BE2C (cell line): ENCODE measurements at regions not wholly inside any gene's neighbourhood (a gene's known extent, or its start where the extent isn't known, plus 50 kb on each side); places are given as distances from the start of the nearest gene placed in this dataset.

Source experiments
- DNase-seq: peaks from one replicate; pipeline ENCODE4 v3.0.0-alpha.2; 2020
- H3K27me3 ChIP-seq: fragments of 250-450 bp; sonication (Bioruptor Pico); 2 replicates; pipeline ENCODE4 v1.5.1; 2020; ENCODE audit warnings: mild to moderate bottlenecking
- H3K36me3 ChIP-seq: fragments of 250-450 bp; sonication (Bioruptor Pico); 2 replicates; pipeline ENCODE4 v1.5.1; 2020; ENCODE audit warnings: mild to moderate bottlenecking
- H3K4me1 ChIP-seq: fragments of 250-450 bp; sonication (Bioruptor Pico); 2 replicates; pipeline ENCODE4 v1.5.1; 2020
- H3K4me3 ChIP-seq: 2 replicates; pipeline ENCODE4 v1.5.1; 2011; ENCODE audit warnings: low read depth, low read length
- H3K9me3 ChIP-seq: fragments of 250-450 bp; sonication (Bioruptor Pico); 2 replicates; pipeline ENCODE4 v1.5.1; 2020
- TF ChIP-seq, protein P1 (sequence below): IDR thresholded peaks from 2 replicates; pipeline ENCODE4 v1.5.1; 2012; ENCODE audit warnings: mild to moderate bottlenecking, low read depth, low read length

DNA sequence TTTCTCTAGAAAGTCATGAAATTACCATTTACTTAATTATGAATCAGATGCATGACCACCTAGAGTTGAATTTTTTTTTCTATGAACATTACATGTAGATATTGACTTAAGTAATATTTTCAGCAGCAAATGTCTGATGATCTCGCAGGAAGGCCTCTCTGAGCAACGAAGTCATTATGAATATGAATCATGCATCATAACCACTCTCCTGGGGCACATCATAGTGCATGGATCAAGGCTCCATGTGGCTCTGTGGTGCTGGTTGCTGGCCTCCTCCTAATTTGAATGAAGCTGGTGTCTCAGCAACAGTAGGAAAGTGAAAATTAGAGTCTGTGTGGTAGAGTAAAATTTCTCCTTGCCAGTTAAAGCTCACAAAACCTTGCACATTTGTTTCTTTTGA, 121.4 kb upstream of the INHBA start:
- Histone ChIP-seq H3K4me3 (no peak overlapping the region), H3K4me1 (no peaks in the 10 kb centered on the region), H3K36me3 (no peaks in the 10 kb centered on the region), H3K27me3 (no peaks in the 10 kb centered on the region), H3K9me3 (no peaks in the 10 kb centered on the region)
- no peak for DNase-seq
- TF ChIP-seq, protein P1, sequence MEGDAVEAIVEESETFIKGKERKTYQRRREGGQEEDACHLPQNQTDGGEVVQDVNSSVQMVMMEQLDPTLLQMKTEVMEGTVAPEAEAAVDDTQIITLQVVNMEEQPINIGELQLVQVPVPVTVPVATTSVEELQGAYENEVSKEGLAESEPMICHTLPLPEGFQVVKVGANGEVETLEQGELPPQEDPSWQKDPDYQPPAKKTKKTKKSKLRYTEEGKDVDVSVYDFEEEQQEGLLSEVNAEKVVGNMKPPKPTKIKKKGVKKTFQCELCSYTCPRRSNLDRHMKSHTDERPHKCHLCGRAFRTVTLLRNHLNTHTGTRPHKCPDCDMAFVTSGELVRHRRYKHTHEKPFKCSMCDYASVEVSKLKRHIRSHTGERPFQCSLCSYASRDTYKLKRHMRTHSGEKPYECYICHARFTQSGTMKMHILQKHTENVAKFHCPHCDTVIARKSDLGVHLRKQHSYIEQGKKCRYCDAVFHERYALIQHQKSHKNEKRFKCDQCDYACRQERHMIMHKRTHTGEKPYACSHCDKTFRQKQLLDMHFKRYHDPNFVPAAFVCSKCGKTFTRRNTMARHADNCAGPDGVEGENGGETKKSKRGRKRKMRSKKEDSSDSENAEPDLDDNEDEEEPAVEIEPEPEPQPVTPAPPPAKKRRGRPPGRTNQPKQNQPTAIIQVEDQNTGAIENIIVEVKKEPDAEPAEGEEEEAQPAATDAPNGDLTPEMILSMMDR, result no peak

DNA sequence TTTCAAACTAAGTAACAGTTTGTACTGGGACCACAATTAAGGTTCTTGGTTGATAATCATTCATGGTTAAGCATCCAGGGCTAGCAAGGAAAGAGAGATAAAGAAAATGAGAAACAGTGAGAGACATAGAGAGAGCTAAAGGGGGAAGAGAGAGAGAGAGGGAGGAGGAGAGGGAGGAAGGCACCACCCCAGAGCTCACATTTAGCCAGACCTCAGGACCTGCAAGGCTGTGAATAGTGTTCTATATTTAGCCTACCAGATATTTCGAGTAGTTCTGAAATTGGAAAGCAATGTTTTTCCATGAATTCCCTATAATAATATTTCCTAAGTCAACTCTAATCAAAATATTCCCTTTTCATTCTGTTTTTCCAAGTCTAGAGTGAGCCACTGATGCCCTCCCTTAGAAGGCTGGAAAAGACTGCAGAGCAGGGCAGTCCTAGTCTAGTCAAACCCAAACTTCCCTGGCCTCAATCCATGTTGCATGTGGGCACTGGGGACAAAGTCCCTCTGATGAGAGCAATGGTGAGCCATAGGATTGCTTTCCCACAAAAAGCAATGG, 119.4 kb upstream of the INHBA start:
- Histone ChIP-seq H3K4me1 (no peaks in the 10 kb centered on the region), H3K9me3 (no peaks in the 10 kb centered on the region), H3K36me3 (no peaks in the 10 kb centered on the region), H3K4me3 (no peak overlapping the region), H3K27me3 (no peaks in the 10 kb centered on the region)
- DNase-seq, result no peak
- TF ChIP-seq, protein P1, result no peak

DNA sequence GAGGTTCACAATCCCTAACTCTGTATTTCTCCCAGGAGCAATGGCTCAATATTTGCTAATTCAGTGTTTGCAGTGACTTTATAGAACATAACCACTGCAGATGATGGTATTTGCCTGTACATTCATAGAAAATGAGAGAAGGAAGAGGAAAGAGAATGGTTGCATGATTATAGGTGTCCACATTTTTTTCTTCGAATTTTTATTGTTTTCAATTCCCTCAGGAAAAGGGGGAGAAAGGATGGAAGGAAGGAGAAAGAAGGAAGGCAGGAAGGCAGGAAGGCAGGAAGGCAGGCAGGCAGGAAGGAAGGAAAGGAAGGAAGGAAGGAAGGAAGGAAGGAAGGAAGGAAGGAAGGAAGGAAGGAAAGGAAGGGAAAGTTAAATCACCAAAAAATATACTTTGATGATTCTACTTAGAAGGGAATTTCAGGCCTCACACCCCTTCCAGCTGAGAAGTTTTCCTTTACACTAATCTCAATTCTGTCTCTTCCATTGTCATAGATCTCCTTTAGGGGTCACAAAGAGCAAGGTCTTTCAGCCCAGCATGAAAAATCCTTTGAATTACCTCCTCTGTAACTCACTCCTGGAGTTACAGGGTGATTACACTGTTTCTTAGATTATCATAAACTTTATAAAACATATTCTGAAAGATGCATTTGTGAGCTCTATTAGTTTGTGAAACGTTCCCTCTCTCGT, 118.8 kb upstream of the INHBA start:
- Histone ChIP-seq H3K4me3 (no peak overlapping the region), H3K36me3 (no peaks in the 10 kb centered on the region), H3K4me1 (no peaks in the 10 kb centered on the region), H3K27me3 (no peaks in the 10 kb centered on the region), H3K9me3 (no peaks in the 10 kb centered on the region)
- no peak for DNase-seq
- TF ChIP-seq, protein P1, result no peak

DNA sequence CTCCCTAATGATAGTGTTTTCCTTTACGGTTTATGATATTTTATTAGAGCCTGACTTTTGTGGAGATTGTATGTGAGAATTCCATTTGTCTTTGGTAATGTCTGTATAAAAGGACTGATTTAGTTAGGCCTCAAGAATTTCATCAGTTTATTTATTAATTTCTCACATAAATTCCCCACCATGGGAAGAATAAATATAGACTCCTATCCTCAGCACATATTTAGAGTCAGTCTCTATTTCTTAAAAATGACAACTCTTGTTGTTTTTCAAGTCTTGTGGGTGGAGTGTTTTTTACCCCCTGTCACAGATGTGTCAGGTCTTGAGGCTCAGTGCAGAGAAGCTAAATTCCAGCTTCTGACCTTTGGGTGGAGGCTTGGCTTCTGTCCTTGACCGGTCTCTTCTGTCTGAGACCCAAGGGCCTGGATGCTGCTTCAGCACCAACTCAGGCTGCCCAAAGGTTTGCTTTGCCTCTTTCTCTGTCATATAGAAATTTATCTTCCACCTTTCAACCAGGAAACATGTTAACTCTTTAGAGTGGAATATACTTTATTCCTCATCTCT, 117.3 kb upstream of the INHBA start:
- no peak for DNase-seq
- TF ChIP-seq, protein P1, result no peak
- no peaks in the 10 kb centered on the region for H3K9me3 ChIP-seq
- H3K36me3 ChIP-seq, result no peaks in the 10 kb centered on the region
- no peaks in the 10 kb centered on the region for H3K27me3 ChIP-seq
- H3K4me3 ChIP-seq, result no peak overlapping the region
- H3K4me1 ChIP-seq, result no peaks in the 10 kb centered on the region

DNA sequence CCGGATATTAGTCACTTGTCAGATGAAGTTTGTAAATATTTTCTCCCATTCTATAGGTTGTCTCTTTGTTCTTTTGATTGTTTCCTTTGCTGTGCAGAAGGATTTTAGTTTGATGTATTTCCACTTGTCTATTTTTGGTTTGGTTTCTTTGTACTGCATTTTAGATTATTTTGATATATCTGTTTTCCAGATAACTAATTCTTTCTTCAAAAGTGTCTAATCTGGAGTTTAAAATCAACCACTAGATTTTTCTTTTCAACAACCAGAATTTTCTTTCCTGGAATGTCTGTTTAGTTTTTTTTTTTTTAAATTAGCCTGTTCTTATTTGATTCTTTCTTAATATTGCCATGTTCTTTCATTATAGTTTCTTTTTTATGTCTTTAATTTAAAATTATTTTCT, 116.8 kb upstream of the INHBA start:
- TF ChIP-seq, protein P1, result no peak
- H3K4me3 ChIP-seq, result no peak overlapping the region
- no peak for DNase-seq
- no peaks in the 10 kb centered on the region for H3K4me1 ChIP-seq
- H3K36me3 ChIP-seq, result no peaks in the 10 kb centered on the region
- no peaks in the 10 kb centered on the region for H3K9me3 ChIP-seq
- no peaks in the 10 kb centered on the region for H3K27me3 ChIP-seq

DNA sequence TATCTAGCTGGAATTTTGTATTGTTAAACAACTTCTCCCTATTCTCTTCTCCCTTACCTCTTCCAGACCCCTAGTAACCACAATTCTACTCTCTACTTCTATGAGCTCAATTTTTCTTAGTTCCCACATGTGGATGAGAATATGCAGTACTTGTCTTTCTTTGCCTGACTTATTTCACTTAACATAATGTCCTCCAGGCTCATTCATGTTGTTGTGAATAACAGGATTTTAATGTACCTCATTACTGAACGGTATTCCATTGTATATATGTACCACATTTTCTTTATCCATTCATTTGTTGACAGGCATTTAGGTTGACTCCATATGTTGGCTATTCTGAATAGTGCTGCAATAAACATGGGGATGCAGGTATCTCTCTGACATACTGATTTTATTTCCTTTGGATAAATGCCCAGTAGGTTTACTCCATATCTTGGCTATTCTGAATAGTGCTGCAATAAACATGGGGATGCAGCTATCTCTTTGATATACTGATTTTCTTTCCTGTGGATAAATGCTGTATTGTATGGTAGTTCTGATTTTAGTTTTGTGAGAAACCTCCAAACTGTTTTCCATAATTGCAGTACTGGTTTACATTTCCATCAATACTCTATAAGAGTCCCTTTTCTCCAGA, 116.0 kb upstream of the INHBA start:
- H3K36me3 ChIP-seq, result no peaks in the 10 kb centered on the region
- no peaks in the 10 kb centered on the region for H3K4me1 ChIP-seq
- TF ChIP-seq, protein P1, result no peak
- no peaks in the 10 kb centered on the region for H3K9me3 ChIP-seq
- H3K4me3 ChIP-seq, result no peak overlapping the region
- DNase-seq, result no peak
- no peaks in the 10 kb centered on the region for H3K27me3 ChIP-seq
